ENCODE measurements at regions not wholly inside any gene's neighbourhood (a gene's known extent, or its start where the extent isn't known, plus 50 kb on each side); places are given as distances from the start of the nearest gene placed in this dataset.

DNA sequence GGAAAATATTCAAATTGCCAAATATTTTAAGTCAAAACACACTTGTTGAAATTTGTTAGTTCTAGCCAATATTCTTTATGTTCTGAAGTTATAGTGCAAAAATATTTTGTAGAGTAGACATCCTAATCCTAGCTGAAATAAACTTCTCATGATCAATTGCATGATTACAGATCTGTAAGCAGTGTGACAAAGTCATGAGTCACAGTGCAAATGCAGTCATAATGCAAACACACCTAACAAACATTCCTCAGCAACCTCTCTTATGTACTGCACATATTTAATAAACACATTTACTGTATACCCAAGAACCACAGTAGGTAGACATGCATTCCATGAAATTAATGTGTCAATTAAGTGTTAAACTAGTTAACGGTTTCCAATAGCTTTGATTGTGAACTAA, 1857.4 kb downstream of the NCAM2 start:
- no peak for DNase-seq (ENCODE audit: low read depth in 2 of 3, low spot score in 1 of 3)

DNA sequence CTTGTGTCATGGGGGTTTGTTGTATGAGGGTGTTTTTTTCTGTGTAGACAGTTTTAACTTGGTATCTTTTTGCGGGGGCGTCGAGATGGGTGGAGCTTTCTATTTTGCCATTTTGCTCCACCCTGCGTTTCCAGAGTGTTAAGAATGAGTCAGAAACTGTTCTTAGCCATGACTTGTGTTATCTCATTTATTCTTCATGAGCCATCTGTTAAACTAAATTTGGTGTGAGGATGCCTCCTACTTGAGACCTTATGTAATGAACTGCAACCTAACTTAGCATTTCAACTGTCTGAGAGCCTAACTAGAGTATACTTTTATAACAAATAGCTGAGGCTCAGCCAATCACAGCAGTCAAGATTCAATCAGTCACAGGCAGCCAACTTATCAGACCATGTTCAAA, 1873.5 kb downstream of the NCAM2 start:
- DNase-seq (ENCODE audit: low read depth in 2 of 3, low spot score in 1 of 3): no peak

DNA sequence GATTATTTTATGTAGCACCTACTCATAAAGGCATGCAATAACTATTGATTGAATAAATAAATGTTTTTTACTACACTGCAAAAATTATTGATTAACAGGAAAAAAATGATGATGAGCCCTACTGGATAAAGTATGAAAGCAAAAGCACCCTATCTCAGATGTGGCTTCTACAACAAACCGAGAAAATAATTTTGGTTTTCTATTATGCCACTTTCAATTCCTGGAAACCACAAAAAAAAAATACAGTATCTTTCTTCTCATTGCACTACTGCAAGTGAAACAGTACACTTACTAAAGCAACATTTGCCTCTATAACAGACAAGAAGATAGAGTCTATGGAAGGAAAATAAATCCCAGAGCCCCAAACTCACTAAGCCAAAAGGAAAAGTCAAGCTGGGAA, 1882.4 kb downstream of the NCAM2 start:
- DNase-seq (ENCODE audit: low read depth in 2 of 3, low spot score in 1 of 3): no peak

DNA sequence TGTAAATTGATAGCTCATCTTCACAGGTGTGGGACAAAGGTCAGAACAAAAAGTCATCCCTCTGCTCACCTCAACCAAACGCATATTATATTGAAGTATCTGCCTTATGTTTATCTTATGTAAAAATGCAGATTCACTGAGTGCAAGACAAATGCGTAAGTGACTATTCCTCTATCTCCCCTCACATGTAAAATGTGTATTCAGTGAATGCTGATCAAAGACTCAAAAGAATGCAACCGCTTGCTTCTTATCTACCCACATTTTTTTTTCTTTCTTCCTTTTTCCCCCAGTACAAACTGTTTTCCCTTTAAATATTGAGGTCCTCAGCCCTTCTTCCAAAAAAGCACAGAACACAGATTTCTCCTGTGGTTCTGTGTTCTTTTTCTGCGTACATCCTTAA, 1882.9 kb downstream of the NCAM2 start:
- no peak for DNase-seq (ENCODE audit: low read depth in 2 of 3, low spot score in 1 of 3)

DNA sequence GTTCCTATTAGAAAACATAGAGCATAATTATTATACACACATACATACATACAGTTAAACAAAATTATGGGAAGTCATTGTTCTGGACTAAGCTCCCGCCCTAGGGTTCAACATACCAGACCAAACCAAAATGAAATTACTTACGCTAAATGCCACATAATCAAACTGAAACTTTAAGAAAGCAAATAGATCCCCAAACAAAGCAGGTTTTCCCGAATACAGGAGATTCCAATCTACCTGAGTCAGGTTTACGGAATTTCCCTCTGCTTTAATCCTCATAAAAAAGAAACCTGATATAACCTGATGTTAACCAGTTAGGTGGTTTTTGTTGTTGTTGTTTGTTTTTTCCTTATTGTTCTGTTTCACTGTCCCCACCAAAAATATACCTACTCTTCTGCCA, 1886.9 kb downstream of the NCAM2 start:
- DNase-seq (ENCODE audit: low read depth in 2 of 3, low spot score in 1 of 3): no peak

DNA sequence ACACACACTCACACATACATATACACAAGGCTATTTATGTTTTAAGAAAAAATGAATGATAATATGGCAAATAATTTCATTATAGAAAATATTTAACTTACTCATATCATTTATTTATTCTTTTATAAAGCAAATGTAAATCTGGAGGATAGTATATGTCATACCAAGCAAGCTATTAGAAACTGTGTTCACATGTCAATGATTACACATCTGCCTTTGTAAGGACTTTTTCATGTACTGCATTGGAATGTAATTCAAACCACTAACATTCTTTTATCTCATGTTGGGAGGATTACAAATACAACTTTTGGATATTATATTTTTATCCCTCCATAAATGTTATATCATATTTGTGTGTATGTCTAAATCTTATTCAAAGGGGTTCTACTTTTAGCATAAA, 1887.4 kb downstream of the NCAM2 start:
- DNase-seq (ENCODE audit: low read depth in 2 of 3, low spot score in 1 of 3): no peak

DNA sequence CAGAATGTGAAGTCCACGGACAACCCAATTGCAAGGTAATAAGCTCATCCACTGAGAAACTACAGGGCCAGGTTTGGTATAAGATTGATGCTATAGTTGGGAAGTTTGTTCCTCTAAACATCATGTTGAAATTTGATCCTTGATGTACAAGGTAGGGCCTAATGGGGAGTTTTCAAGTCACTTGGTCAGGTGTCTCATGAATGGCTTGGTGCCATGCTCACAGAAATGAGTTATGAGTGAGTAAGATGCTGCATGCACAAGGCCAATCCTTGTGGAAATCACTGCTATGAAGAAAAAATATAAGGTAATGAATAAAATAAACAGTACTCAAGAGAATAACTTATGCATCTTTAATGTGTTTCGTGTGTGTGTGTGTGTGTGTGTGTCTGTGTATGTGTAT, 1891.2 kb downstream of the NCAM2 start:
- DNase-seq (ENCODE audit: low read depth in 2 of 3, low spot score in 1 of 3): no peak

DNA sequence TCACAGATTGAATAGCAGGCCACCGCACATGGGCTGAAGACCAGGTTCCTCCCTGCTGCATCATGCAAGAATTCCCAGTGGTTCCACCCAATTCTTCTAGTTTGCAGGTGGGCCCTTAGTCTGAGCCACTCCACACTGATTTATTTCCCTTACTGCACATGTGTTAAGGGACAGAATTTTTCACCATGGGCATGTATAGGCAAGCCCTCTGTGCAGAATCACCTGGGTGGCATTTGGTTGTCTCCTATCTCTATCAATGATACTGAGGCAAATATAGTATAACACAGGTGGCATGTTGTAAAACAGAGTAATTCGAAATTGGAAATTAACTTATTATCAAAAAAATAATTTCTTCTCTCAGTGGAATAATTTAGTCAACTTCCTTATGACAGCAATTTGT, 1892.4 kb downstream of the NCAM2 start:
- no peak for DNase-seq (ENCODE audit: low read depth in 2 of 3, low spot score in 1 of 3)

DNA sequence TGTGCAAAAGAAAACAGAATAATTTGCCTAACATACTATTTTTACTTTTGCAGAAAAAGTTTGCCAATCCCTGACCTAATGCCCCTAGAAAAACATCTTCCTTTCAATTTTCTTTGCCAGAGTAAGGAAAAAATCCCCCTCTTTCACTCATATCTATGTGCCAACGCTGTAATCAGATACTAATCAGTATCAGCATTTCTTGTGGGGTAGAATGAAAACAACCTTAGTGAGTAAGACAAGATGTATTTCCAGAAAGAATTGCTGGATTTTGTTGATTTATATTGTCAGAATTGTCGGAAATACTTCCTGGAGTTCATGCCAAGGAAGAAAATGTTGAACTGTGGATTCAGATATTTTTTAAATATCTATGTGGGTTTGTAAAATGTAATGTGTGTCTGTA, 1893.8 kb downstream of the NCAM2 start:
- no peak for DNase-seq (ENCODE audit: low read depth in 2 of 3, low spot score in 1 of 3)

DNA sequence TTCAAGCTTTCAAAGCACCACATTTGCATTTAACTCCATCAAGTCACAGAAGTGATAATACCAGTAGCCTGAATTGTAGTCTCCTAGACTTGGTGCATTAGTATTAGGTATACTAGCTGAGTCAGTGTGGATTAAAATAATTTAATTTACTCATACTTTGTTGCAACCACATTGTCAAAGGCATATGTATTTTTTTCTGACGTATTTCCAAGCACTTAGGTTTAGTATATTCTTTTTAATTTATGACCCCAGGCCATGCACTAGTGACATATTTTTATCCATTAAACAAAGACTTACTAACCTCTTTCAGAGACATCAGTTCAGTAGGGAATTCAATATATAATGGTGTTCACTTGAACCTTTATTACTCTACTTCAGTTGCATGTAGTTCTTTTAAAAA, 1894.5 kb downstream of the NCAM2 start:
- no peak for DNase-seq (ENCODE audit: low read depth in 2 of 3, low spot score in 1 of 3)

DNA sequence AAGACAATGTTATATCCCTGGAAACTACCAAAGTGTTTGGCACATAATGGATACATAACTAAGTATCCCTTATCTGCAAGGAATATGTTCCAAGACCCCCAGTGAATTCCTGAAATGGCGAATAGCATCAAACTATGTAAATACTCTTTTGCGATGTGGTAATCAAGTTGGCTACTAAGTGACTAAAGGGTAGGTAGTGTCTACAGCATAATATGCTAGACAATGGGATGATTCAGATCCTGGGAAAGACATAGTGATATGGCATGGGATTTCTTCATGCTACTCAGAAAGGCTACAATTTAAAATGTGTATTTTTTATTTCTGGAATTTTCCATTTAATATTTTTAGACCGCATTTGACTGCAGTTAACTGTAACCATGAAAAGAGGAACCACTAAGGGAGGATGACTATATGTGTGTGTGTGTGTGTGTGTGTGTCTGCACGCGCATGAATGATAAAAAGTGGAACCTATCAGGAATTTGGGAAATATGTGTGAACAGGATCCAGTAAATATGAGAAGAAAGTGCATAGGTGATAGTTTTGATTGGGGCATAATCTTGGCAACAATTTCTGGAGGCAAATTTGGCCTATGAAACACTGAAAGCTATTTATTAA, 1899.9 kb downstream of the NCAM2 start:
- DNase-seq (ENCODE audit: low read depth in 2 of 3, low spot score in 1 of 3): no peak

DNA sequence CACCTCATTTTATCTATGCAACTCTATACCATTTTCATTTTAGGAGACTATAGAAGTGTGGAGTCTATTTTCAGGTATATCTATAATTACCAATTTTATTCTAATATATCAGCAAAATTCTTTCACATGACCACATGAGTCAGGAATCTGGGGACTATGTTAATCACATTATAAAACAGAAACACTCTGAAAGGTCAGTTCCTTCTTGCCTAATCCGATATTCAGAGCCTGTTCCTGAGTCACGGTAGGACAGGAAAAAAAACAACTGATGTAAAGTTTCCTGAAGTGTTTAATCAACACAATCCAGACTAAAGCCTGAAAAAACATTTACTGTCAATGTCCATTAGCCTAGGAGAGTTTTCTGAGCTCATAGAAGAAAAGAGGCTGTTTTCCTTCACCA, 1902.3 kb downstream of the NCAM2 start:
- DNase-seq (ENCODE audit: low read depth in 2 of 3, low spot score in 1 of 3): no peak

DNA sequence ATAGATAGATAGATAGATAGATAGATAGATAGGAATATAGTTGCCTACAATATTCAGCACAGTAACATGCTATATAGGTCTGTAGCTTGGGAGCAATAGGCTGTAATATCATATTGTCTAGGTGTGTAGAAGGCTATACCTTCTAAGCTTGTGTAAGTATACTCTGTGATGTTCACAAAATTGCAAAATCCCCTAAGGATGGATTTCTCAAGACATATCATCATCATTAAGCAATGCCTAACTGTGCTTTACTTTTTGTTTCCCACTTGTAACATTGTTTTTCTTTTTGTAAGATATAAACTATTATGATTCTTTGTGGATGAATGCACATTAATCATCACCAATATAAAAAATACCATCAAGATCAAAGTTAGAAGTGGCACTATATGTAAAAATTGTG, 1905.6 kb downstream of the NCAM2 start:
- no peak for DNase-seq (ENCODE audit: low read depth in 2 of 3, low spot score in 1 of 3)

DNA sequence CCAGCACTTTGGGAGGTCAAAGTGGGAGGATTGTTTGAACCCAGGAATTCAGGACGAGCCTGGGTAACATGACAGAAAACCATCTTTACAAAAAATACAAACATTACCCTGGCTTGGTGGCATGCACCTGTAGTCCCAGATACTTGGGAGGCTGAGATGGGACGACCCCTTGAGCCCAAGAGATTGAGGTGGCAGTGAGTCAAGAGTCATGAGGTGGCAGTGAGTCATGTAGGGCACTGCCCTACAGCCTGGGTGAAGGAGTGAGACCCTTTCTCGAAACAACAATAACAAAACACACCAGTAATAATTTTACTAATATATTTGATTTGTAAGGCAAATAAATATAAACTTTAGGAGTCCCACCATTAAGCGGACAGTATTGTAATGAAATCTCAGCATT, 1906.2 kb downstream of the NCAM2 start:
- DNase-seq (ENCODE audit: low read depth in 2 of 3, low spot score in 1 of 3): no peak

DNA sequence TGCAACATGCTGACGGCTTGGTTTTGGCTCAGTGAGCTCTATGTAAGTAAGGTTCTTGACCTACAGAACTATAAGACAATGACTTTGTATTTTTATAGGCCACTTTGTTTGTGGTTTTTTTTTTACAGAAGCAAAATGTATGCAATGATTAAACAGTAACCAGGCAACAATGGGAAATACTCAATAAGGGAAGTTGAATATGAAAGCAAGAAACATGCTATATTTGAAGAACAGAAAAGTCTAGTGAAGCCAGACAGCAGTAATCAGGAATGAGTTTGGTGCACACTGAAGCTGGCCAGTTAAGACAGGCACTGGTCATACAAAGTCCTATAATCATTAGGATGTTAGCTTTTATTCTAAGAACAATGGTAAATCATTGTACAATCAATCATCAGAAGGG, 1926.8 kb downstream of the NCAM2 start:
- no peak for DNase-seq (ENCODE audit: low read depth in 2 of 3, low spot score in 1 of 3)

DNA sequence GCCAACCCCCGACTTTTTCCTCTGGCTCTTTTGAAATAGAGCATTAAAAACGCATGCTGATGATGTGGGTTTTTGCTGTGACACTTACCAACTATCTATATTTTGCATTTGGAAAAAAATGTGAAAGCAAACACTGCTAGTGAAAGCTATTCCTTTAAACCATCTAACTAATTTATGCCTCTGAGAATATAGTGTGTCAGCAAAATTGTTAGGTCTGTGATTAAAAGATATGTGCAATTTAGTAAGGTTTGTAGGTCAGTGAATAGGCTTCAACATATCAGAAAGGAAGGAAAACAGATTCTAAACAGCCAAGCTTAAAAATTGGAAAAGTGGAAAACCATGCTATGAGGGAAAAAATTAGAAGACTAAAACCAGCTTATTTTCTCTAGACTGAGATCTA, 1929.3 kb downstream of the NCAM2 start:
- no peak for DNase-seq (ENCODE audit: low read depth in 2 of 3, low spot score in 1 of 3)

DNA sequence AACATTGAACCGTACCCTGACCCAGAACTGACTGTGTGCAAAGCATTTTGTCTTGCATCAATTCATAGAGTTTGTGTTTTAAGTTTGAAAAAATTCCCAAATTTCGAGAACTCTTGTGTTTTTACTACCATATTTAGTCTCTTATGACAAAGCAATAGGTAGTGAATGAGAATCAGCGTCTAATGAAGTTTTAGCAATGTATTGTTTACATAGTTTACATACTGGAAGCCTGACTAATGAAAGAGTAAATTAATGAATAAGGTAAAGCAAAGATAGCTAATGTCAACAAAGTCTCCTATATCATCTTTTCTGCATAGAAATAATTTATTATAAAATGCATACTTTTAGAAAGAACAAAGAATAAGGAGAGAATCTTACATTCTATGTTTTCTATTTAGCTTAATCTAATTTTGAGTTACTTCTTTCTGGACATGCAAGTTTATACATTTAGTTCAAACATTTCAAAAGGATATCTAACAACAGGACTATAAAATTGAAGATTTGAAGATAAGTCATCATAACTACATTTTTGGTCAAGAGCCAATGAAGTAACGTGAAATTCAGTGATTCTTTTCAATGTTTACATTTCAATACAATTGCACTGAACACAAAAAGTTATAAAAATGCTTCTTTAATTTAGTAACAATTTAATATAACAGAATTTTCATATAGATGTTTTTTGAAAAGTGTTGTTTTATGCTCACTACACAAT, 1943.7 kb downstream of the NCAM2 start:
- no peak for DNase-seq (ENCODE audit: low read depth in 2 of 3, low spot score in 1 of 3)

DNA sequence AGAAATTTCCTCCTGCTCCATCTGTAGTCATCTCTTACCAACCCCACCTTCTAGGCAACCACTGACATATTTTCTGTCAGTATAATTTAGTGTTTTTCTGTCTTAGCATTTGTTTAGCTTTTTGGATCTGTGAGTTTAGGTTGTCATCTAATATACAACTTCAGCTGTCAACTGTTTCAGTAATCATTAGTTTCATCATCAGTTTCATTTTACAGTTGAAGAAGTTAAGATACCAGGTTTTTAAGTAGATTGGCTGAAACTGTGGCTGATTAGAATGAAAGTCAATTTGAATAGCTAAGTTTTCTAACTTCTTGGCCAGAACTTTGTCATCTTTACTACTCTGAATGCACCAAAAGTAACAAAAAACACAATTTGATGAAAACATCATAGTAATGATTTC, 1957.3 kb downstream of the NCAM2 start:
- no peak for DNase-seq (ENCODE audit: low read depth in 2 of 3, low spot score in 1 of 3)

DNA sequence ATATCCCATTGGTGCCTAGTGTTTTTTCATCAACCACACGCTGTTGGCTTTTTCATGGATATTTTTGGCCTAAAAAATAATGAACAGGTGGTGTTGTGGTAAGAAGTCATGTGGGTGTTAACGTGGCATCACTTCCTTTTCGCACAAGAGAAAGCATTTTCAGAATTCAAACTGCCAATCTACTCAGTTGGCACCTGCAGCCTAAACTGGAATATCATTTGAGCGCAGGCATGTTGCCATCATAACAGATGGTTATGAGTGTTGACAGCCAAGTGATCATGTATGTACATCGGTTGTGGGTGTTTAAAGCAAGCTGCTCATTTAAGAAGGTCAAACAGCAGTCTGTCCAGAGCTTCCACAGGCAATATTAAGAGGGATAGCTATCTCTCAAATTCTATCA, 1963.0 kb downstream of the NCAM2 start:
- no peak for DNase-seq (ENCODE audit: low read depth in 2 of 3, low spot score in 1 of 3)

DNA sequence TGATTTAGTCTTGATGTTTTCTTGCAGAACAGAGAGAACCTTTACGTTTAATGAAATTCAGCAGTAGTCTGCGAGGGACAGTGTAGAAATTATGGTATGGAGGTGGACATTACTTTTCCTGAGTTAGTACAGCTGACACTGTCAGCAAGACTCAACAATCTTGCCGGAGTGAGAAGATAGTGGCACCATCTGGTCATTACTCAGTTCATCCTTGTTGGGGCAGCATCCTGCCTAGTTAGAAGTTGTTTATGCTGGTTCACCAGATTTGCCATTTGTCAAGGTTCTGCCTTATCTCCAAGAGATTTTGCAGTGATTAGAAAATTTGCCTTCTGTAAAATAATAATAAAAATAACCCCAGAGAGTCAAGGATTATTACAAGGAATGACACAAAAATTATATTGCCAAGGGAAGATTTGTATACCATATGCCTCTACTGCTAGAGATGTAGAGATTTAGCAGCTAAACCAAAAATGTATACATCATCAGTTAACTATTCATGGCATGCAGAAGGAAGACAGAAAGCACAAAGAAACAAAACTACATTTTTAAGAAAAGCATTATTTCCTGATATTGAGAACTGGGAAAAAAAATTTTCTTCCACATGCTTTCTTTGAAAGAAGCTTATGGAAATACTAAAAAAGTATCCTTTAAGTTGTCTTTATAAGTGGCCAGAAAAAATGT, 1967.4 kb downstream of the NCAM2 start:
- DNase-seq (ENCODE audit: low read depth in 2 of 3, low spot score in 1 of 3): no peak

DNA sequence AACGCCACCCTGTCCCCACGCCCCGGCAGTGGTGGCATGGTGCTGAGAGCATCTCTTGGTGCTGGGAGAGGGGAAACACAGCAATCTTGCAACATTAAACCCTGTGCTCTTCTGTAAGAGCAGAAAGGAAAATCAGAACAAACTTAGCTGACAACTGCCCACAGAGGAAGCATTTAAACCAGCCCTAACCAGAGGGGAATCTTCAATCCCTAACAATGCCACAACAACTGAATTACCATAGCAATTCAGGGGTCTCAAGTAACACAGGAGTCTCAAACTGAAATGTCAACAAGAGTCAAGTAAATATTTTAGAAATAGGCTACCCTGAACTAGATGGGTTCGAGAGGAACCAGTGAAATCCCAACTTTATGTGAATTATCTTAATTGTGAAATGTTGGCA, 1983.6 kb downstream of the NCAM2 start:
- no peak for DNase-seq (ENCODE audit: low read depth in 2 of 3, low spot score in 1 of 3)

DNA sequence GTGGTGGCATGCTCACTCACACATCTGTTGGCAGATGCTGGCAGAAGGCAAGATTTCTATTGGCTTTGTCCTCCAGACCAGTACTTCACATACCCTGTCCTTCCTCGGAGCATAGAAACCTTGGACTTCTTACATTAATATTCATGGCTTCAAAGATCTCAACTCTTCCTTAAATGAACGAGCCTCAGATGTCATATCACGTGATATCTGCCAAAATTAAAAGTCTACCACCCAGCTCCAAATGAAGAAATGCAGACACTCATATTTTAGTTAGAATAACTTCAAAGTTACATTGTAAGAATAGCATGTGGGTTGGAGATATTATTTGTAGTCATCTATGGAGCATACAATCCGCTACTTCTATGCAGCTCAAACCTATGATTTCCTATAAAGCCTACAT, 1994.9 kb downstream of the NCAM2 start:
- DNase-seq (ENCODE audit: low read depth in 2 of 3, low spot score in 1 of 3): no peak
